GM12878 (cell line): ENCODE measurements at regions not wholly inside any gene's neighbourhood (a gene's known extent, or its start where the extent isn't known, plus 50 kb on each side); places are given as distances from the start of the nearest gene placed in this dataset.

Experiments used
- CBX5 ChIP-seq: sonication (generic); IDR thresholded peaks from 2 replicates; pipeline ENCODE4 v1.6.1; 2016; ENCODE audit warnings: low read depth, moderate library complexity, mild to moderate bottlenecking, inconsistent platforms
- CHD4 ChIP-seq: fragments of 200-600 bp; sonication (generic); IDR thresholded peaks from 2 replicates; pipeline ENCODE4 v1.6.1; 2016; ENCODE audit warnings: mild to moderate bottlenecking
- EZH2 ChIP-seq: IDR thresholded peaks from 2 replicates; pipeline ENCODE4 v1.6.1; 2012; ENCODE audit warnings: low read depth, mild to moderate bottlenecking, control low read depth, inconsistent platforms, low read length, borderline replicate concordance; ENCODE audit not compliant: control insufficient read depth
- HDAC2 ChIP-seq: fragments of 200-600 bp; sonication (generic); IDR thresholded peaks from 2 replicates; pipeline ENCODE4 v1.6.1; 2017
- NFYB ChIP-seq: IDR thresholded peaks from 2 replicates; pipeline ENCODE4 v1.6.1; 2011; ENCODE audit warnings: low read depth, mild to moderate bottlenecking, low read length, improper control_type of control experiment, moderate library complexity; ENCODE audit not compliant: insufficient read depth
- RELA ChIP-seq: fragments of 450-650 bp; IDR thresholded peaks from 2 replicates; pipeline ENCODE4 v1.8.0; 2014; ENCODE audit warnings: borderline replicate concordance; ENCODE audit not compliant: partially characterized antibody
- TCF12 ChIP-seq: IDR thresholded peaks from 2 replicates; pipeline ENCODE4 v1.6.1; 2011; ENCODE audit warnings: low read depth, mild to moderate bottlenecking, low read length
- USF2 ChIP-seq: IDR thresholded peaks from 2 replicates; pipeline ENCODE4 v1.6.1; 2011; ENCODE audit warnings: low read depth, low read length, improper control_type of control experiment, borderline replicate concordance
- ZBTB11 ChIP-seq: fragments of 450-650 bp; formaldehyde crosslinking; IDR thresholded peaks from 2 replicates; pipeline ENCODE4 v1.5.0; 2022; ENCODE audit warnings: mild to moderate bottlenecking, missing genetic modification characterization
- TF ChIP-seq, protein P1 (sequence below): IDR thresholded peaks from 2 replicates; pipeline ENCODE4 v1.6.1; 2012; ENCODE audit warnings: low read depth, low read length, improper control_type of control experiment
- TF ChIP-seq, protein P2 (sequence below): fragments of 450-650 bp; IDR thresholded peaks from 2 replicates; pipeline ENCODE4 v1.6.1; 2017; ENCODE audit warnings: mild to moderate bottlenecking, moderate library complexity
- TF ChIP-seq, protein P3 (sequence below), 3 experiments: IDR thresholded peaks in 2 of 3; conservative IDR thresholded peaks in 1 of 3; 2 replicates each; pipeline ENCODE4 v1.5.1; 2011; ENCODE audit warnings: low read depth in 3 of 3, low read length in 3 of 3, mild to moderate bottlenecking in 3 of 3, control low read depth in 2 of 3, moderate library complexity in 2 of 3, inconsistent platforms in 1 of 3, mixed read lengths in 1 of 3; ENCODE audit not compliant: control insufficient read depth in 2 of 3, insufficient read depth in 1 of 3; ENCODE audit errors: extremely low read depth in 1 of 3
- TF ChIP-seq, protein P4 (sequence below): IDR thresholded peaks from 2 replicates; pipeline ENCODE4 v1.6.1; 2011; ENCODE audit warnings: low read depth, mild to moderate bottlenecking, low read length, moderate library complexity, borderline replicate concordance; ENCODE audit errors: extremely low read depth

GRCh38 chr6:71103130-71103529 lies 146.3 kb upstream of the B3GAT2 start:
- TF ChIP-seq NFYB (no peak), TCF12 (no peak), CHD4 (no peak), ZBTB11 (CRISPR knock-in tag) (no peak), CBX5 (no peak), EZH2 (no peak), USF2 (no peak), RELA (no peak), HDAC2 (no peak)
- TF ChIP-seq, protein P1, sequence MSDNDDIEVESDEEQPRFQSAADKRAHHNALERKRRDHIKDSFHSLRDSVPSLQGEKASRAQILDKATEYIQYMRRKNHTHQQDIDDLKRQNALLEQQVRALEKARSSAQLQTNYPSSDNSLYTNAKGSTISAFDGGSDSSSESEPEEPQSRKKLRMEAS = no peak
- TF ChIP-seq, protein P2, sequence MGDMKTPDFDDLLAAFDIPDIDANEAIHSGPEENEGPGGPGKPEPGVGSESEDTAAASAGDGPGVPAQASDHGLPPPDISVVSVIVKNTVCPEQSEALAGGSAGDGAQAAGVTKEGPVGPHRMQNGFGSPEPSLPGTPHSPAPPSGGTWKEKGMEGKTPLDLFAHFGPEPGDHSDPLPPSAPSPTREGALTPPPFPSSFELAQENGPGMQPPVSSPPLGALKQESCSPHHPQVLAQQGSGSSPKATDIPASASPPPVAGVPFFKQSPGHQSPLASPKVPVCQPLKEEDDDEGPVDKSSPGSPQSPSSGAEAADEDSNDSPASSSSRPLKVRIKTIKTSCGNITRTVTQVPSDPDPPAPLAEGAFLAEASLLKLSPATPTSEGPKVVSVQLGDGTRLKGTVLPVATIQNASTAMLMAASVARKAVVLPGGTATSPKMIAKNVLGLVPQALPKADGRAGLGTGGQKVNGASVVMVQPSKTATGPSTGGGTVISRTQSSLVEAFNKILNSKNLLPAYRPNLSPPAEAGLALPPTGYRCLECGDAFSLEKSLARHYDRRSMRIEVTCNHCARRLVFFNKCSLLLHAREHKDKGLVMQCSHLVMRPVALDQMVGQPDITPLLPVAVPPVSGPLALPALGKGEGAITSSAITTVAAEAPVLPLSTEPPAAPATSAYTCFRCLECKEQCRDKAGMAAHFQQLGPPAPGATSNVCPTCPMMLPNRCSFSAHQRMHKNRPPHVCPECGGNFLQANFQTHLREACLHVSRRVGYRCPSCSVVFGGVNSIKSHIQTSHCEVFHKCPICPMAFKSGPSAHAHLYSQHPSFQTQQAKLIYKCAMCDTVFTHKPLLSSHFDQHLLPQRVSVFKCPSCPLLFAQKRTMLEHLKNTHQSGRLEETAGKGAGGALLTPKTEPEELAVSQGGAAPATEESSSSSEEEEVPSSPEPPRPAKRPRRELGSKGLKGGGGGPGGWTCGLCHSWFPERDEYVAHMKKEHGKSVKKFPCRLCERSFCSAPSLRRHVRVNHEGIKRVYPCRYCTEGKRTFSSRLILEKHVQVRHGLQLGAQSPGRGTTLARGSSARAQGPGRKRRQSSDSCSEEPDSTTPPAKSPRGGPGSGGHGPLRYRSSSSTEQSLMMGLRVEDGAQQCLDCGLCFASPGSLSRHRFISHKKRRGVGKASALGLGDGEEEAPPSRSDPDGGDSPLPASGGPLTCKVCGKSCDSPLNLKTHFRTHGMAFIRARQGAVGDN = no peak
- TF ChIP-seq, protein P3, sequence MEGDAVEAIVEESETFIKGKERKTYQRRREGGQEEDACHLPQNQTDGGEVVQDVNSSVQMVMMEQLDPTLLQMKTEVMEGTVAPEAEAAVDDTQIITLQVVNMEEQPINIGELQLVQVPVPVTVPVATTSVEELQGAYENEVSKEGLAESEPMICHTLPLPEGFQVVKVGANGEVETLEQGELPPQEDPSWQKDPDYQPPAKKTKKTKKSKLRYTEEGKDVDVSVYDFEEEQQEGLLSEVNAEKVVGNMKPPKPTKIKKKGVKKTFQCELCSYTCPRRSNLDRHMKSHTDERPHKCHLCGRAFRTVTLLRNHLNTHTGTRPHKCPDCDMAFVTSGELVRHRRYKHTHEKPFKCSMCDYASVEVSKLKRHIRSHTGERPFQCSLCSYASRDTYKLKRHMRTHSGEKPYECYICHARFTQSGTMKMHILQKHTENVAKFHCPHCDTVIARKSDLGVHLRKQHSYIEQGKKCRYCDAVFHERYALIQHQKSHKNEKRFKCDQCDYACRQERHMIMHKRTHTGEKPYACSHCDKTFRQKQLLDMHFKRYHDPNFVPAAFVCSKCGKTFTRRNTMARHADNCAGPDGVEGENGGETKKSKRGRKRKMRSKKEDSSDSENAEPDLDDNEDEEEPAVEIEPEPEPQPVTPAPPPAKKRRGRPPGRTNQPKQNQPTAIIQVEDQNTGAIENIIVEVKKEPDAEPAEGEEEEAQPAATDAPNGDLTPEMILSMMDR (IDR thresholded peaks at IDR 0.05 in 2 of 3, conservative IDR thresholded peaks at IDR 0.05 in 1 of 3; ENCODE audit: control insufficient read depth in 2 of 3, extremely low read depth in 1 of 3, insufficient read depth in 1 of 3, low read depth in 3 of 3, low read length in 3 of 3) = no peak
- TF ChIP-seq, protein P4, sequence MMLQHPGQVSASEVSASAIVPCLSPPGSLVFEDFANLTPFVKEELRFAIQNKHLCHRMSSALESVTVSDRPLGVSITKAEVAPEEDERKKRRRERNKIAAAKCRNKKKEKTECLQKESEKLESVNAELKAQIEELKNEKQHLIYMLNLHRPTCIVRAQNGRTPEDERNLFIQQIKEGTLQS = no peak
